Mucosa of descending colon (tissue), 3 donors: ENCODE measurements at regions not wholly inside any gene's neighbourhood (a gene's known extent, or its start where the extent isn't known, plus 50 kb on each side); places are given as distances from the start of the nearest gene placed in this dataset.
A peak's percentile ranks its signal among the peaks of the same experiment; 100 is the strongest.

Experiments used
- ATAC-seq: fragments of 200-7000 bp; cut with Tn5 transposase; one replicate; pipeline ENCODE4 v1.9.1; 2020; ENCODE audit warnings: mild to moderate bottlenecking, moderate library complexity
- DNase-seq, 3 donors: peaks; one replicate each; pipeline ENCODE4 v3.0.0-alpha.2; 2020
- H3K36me3 ChIP-seq: fragments of 200-600 bp; one replicate; pipeline ENCODE4 v1.8.0; 2021; ENCODE audit warnings: low read depth, mild to moderate bottlenecking
- H3K4me1 ChIP-seq: fragments of 200-600 bp; one replicate; pipeline ENCODE4 v1.8.0; 2021; ENCODE audit warnings: low read depth, mild to moderate bottlenecking
- H3K4me3 ChIP-seq: fragments of 200-600 bp; one replicate; pipeline ENCODE4 v1.8.0; 2021; ENCODE audit warnings: mild to moderate bottlenecking
- H3K9me3 ChIP-seq: fragments of 200-600 bp; one replicate; pipeline ENCODE4 v1.8.0; 2021; ENCODE audit warnings: mild to moderate bottlenecking
- CTCF ChIP-seq: fragments of 200-600 bp; IDR thresholded peaks from one replicate; pipeline ENCODE4 v1.8.0; 2022; ENCODE audit warnings: antibody characterized with exemption, mild to moderate bottlenecking
- intact Hi-C, 2 donors: fragments of 100-400 bp; cut with DNase I in 1 of 2; cut with micrococcal nuclease in 1 of 2; formaldehyde crosslinking; loops; one replicate each; pipeline versions ENCODE4 v1.11.0 to v1.11.1; 2022; cut with DNase I, micrococcal nuclease
- donor health status: DM: no; HTN: no; CAD: no; lungs with moderate emphysema.
- donor health status: DM: no; HTN: no; CAD: no.
- donor health status: DM: no; HTN: yes; CAD: no.

GRCh38 chr1:172823534-172823933 lies 164.6 kb downstream of the FASLG start:
- H3K4me3 ChIP-seq = no peak overlapping the region
- no peaks in the 10 kb centered on the region for H3K36me3 ChIP-seq
- DNase-seq (no peak), ATAC-seq (no peak)
- no peak for TF ChIP-seq CTCF
- intact Hi-C loops = no loop called here
- peaks cover 11% of the 10 kb centered on the region for H3K4me1 ChIP-seq
- no peaks in the 10 kb centered on the region for H3K9me3 ChIP-seq

GRCh38 chr1:172824209-172824608 lies 165.3 kb downstream of the FASLG start:
- no peak overlapping the region for H3K4me3 ChIP-seq
- DNase-seq = no peak
- H3K36me3 ChIP-seq = no peaks in the 10 kb centered on the region
- TF ChIP-seq CTCF = no peak
- H3K9me3 ChIP-seq = no peaks in the 10 kb centered on the region
- H3K4me1 ChIP-seq = peaks cover 11% of the 10 kb centered on the region
- ATAC-seq = peak; percentile 15
- intact Hi-C loops = no loop called here

GRCh38 chr1:172826096-172826741 lies 167.3 kb downstream of the FASLG start:
- intact Hi-C loops = loop anchor here (1.0 to 5.0 kb wide), 3 partner anchors 82 to 377 kb away; no protein-coding TSS in a partner anchor
- peak in 1 of 3 donors; percentile 39 for DNase-seq

GRCh38 chr1:172827301-172827700 lies 168.4 kb downstream of the FASLG start:
- H3K9me3 ChIP-seq = no peaks in the 10 kb centered on the region
- intact Hi-C loops = loop anchor here (2.0 to 5.0 kb wide), 2 partner anchors 370 to 376 kb away; no protein-coding TSS in a partner anchor
- no peak overlapping the region for H3K4me3 ChIP-seq
- H3K4me1 ChIP-seq = peaks cover 11% of the 10 kb centered on the region
- no peaks in the 10 kb centered on the region for H3K36me3 ChIP-seq
- ATAC-seq (no peak), DNase-seq (no peak)
- no peak for TF ChIP-seq CTCF

More at GRCh38 chr1:172826096-172826741, 167.3 kb downstream of the FASLG start:
- H3K36me3 ChIP-seq = no peaks in the 10 kb centered on the region
- TF ChIP-seq CTCF = no peak
- peak; percentile 91 for ATAC-seq
- no peaks in the 10 kb centered on the region for H3K9me3 ChIP-seq
- peaks cover 11% of the 10 kb centered on the region for H3K4me1 ChIP-seq
- no peak overlapping the region for H3K4me3 ChIP-seq

- H3K36me3 ChIP-seq = no peaks in the 10 kb centered on the region
- intact Hi-C loops = loop anchor here (2.0 to 5.0 kb wide), 2 partner anchors 369 to 375 kb away; no protein-coding TSS in a partner anchor
- DNase-seq (no peak), ATAC-seq (no peak)
- TF ChIP-seq CTCF = no peak
- no peaks in the 10 kb centered on the region for H3K9me3 ChIP-seq
- no peak overlapping the region for H3K4me3 ChIP-seq
- peaks cover 11% of the 10 kb centered on the region for H3K4me1 ChIP-seq
Measured at GRCh38 chr1:172827841-172828240, 168.9 kb downstream of the FASLG start.
